ENCODE measurements at regions not wholly inside any gene's neighbourhood (a gene's known extent, or its start where the extent isn't known, plus 50 kb on each side); places are given as distances from the start of the nearest gene placed in this dataset.

DNA sequence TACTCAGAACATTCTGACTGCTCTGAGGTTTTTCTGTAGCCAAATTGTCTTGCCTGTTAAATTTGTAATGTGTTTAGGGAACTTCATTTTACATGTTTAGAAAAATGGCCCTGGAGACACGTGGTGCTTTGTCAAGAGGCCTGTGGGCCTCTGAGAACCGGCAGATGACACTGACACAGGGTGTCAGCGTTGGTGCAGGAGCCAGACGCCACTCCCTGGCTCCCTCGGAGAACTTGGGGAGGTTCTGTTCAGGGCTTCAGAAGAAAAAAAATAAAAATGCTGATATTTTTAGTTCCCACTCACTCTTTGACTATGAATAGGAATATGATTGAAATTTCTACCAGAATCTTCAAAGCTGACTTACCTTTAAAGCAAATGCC lies 190.9 kb upstream of the GATB start:
- TF ChIP-seq POLR2A (IDR thresholded peaks at IDR 0.05; ENCODE audit: extremely low read depth, insufficient read length) = no peak
- TF ChIP-seq, protein P1, sequence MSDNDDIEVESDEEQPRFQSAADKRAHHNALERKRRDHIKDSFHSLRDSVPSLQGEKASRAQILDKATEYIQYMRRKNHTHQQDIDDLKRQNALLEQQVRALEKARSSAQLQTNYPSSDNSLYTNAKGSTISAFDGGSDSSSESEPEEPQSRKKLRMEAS (IDR thresholded peaks at IDR 0.05; ENCODE audit: low read depth, low read length) = no peak
- TF ChIP-seq, protein P2, sequence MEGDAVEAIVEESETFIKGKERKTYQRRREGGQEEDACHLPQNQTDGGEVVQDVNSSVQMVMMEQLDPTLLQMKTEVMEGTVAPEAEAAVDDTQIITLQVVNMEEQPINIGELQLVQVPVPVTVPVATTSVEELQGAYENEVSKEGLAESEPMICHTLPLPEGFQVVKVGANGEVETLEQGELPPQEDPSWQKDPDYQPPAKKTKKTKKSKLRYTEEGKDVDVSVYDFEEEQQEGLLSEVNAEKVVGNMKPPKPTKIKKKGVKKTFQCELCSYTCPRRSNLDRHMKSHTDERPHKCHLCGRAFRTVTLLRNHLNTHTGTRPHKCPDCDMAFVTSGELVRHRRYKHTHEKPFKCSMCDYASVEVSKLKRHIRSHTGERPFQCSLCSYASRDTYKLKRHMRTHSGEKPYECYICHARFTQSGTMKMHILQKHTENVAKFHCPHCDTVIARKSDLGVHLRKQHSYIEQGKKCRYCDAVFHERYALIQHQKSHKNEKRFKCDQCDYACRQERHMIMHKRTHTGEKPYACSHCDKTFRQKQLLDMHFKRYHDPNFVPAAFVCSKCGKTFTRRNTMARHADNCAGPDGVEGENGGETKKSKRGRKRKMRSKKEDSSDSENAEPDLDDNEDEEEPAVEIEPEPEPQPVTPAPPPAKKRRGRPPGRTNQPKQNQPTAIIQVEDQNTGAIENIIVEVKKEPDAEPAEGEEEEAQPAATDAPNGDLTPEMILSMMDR (IDR thresholded peaks at IDR 0.05; ENCODE audit: low read depth, low read length) = no peak
- no peak for TF ChIP-seq MYC (IDR thresholded peaks at IDR 0.05; ENCODE audit: low read depth, low read length)
- H3K4me3 ChIP-seq (ENCODE audit: low read depth, low read length) = no peak overlapping the region
- no peak for DNase-seq (ENCODE audit: low read depth)

DNA sequence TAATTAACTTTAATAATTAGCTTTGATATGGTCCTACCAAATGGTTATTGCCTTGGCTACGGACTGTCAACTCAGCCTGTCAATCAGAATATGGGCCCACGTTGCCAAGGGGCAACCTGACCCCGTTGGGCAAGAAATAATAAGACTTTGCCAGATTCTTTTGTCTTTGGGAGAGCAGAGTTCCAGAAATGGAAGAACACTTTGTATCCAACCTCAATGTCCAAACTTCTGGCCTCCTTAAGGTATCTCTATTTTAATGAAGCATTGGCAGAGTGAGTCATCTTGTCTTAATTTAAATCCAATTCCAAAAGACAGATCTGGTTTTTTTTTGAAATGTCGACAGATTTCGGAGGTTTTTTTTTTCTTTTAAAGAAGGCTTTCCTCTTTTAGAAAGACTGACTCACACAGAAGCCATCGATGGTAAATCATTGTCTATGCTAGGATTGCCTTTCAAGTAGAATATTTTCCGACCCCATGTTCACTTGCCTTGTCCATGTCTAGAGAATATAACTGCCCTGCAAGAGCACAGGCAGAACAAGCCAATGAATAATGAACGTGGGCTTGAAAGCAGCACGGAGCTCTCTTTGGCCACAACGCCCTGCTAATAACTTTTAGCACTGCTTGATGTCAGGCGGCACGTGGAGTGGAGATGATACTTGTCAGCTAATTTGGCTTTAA lies 190.3 kb upstream of the GATB start:
- no peak for DNase-seq (ENCODE audit: low read depth)
- TF ChIP-seq, protein P2 (IDR thresholded peaks at IDR 0.05; ENCODE audit: low read depth, low read length) = no peak
- TF ChIP-seq, protein P1 (IDR thresholded peaks at IDR 0.05; ENCODE audit: low read depth, low read length) = no peak
- no peak for TF ChIP-seq MYC (IDR thresholded peaks at IDR 0.05; ENCODE audit: low read depth, low read length)
- TF ChIP-seq POLR2A (IDR thresholded peaks at IDR 0.05; ENCODE audit: extremely low read depth, insufficient read length) = no peak
- no peak overlapping the region for H3K4me3 ChIP-seq (ENCODE audit: low read depth, low read length)

DNA sequence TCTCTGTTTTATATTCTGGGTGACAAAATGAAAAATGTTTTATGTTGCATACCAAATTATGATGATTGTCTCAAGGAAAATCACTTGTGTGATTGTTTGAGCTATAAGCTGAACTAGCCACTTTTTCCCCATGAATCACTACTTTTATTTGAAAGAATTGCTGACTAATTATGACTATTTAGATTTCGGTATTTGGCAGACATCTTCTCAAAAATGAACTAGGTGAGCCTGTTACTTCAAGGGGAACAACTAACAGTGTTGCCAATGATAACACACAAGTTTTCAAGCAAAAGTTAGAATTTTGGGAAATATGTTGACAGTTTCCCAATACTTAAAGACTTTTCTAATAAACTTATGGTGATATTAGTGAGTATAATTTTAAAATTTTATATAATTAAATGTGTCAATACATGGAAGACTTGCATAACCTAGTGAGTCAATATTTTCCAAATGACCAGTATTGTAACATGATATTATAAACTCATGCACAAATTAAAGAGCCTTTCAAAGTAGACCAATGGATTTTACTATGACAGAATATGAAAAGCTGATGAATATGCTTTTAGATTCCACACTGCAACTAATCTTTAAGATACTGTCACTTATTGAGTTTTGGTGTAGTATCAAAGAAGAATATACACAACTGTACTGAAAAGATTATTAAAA lies 187.7 kb upstream of the GATB start:
- TF ChIP-seq MYC (IDR thresholded peaks at IDR 0.05; ENCODE audit: low read depth, low read length) (no peak), POLR2A (IDR thresholded peaks at IDR 0.05; ENCODE audit: extremely low read depth, insufficient read length) (no peak)
- TF ChIP-seq, protein P1 (IDR thresholded peaks at IDR 0.05; ENCODE audit: low read depth, low read length) = no peak
- TF ChIP-seq, protein P2 (IDR thresholded peaks at IDR 0.05; ENCODE audit: low read depth, low read length) = no peak
- no peak for DNase-seq (ENCODE audit: low read depth)
- no peak overlapping the region for H3K4me3 ChIP-seq (ENCODE audit: low read depth, low read length)

DNA sequence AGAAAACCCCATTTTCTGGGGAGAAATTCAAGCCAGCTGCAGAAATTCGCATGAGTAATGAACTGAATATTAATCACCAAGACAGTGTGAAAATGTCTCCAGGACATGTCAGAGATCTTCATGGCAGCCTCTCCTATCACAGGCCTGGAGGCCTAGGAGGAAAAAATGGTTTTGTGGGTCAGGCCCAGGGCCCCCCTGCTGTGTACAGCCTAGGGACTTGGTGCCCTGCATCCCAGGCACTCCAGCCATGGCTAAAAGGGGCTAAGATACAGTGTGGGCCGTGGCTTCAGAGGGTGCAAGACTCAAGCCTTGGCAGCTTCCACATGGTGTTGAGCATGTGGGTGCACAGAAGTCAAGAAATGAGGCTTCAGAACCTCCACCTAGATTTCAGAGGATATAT lies 185.9 kb upstream of the GATB start:
- no peak for DNase-seq (ENCODE audit: low read depth)
- TF ChIP-seq, protein P1 (IDR thresholded peaks at IDR 0.05; ENCODE audit: low read depth, low read length) = no peak
- no peak for TF ChIP-seq MYC (IDR thresholded peaks at IDR 0.05; ENCODE audit: low read depth, low read length)
- TF ChIP-seq POLR2A (IDR thresholded peaks at IDR 0.05; ENCODE audit: extremely low read depth, insufficient read length) = no peak
- TF ChIP-seq, protein P2 (IDR thresholded peaks at IDR 0.05; ENCODE audit: low read depth, low read length) = no peak
- no peak overlapping the region for H3K4me3 ChIP-seq (ENCODE audit: low read depth, low read length)

DNA sequence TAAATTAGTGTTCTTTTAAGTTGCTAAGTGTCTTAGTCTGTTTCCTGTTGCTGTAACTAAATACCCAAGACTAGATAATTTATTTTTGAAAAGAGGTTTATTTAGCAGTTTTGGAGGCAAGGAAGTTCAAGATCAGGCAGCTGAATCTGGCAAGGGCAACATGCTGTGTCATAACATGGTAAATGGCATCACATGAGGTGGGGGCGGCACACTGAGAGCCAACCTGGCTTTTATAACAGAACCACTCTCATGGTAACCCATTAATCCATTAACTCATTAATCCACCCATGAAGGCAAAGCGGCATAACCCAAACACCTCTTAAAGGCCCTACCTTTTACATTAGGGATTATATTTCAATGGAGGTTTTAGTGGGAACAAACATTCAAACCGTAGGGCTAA lies 182.2 kb upstream of the GATB start:
- no peak overlapping the region for H3K4me3 ChIP-seq (ENCODE audit: low read depth, low read length)
- no peak for TF ChIP-seq MYC (IDR thresholded peaks at IDR 0.05; ENCODE audit: low read depth, low read length)
- TF ChIP-seq, protein P1 (IDR thresholded peaks at IDR 0.05; ENCODE audit: low read depth, low read length) = no peak
- DNase-seq (ENCODE audit: low read depth) = no peak

DNA sequence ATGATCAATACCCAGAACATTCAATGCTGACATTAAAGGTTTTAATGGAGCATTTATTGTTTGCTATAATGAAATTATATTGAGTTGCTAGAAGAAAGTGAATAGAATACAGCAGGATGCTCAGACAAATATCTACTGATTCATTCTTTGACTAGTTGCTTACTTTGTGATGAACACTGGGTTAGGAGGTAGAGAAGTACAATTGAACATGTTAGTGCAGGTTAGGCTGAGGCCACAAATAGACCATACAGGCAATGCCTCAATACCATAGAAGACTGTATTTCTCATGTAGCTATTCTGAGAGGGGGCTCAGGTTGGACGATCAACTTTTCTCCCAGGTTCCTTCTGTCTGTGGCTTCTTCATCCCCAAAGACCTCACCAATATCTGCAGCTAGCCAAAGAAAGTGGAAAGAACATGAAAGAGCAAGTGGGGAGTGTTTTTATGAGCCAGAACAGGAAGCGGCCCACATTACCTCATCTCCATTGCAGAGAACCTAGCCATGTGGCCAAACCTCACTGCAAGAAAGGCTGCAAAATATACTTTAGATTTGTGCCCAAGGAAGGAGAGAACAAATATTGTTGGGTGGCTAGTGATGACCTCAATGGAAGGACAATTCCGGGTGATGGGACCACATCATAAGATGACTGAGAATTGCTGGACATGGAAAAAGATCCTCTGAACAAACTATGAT lies 180.3 kb upstream of the GATB start:
- TF ChIP-seq, protein P2 (IDR thresholded peaks at IDR 0.05; ENCODE audit: low read depth, low read length) = no peak
- TF ChIP-seq MYC (IDR thresholded peaks at IDR 0.05; ENCODE audit: low read depth, low read length) (peak; percentile 52; the same call in 1 of the 2 replicates), POLR2A (IDR thresholded peaks at IDR 0.05; ENCODE audit: extremely low read depth, insufficient read length) (no peak)
- TF ChIP-seq, protein P1 (IDR thresholded peaks at IDR 0.05; ENCODE audit: low read depth, low read length) = 0 out of 2 replicates have a peak, but pooled peaks have one; percentile 19
- peak; percentile 75 for DNase-seq (ENCODE audit: low read depth)
- H3K4me3 ChIP-seq (ENCODE audit: low read depth, low read length) = no peak overlapping the region

Data from NB4 (cell line).